GM21619 (cell line): ENCODE measurements at regions not wholly inside any gene's neighbourhood (a gene's known extent, or its start where the extent isn't known, plus 50 kb on each side); places are given as distances from the start of the nearest gene placed in this dataset.
"Not testable (repeated sequence)": the region's sequence is repeated elsewhere in the genome, so short reads cannot be mapped to it uniquely, and the experiment has no call there.

Experiments used
- ATAC-seq: cut with Tn5 transposase; IDR thresholded peaks from one replicate; pipeline ENCODE4 v1.9.1; 2021; ENCODE audit not compliant: unreplicated experiment

DNA sequence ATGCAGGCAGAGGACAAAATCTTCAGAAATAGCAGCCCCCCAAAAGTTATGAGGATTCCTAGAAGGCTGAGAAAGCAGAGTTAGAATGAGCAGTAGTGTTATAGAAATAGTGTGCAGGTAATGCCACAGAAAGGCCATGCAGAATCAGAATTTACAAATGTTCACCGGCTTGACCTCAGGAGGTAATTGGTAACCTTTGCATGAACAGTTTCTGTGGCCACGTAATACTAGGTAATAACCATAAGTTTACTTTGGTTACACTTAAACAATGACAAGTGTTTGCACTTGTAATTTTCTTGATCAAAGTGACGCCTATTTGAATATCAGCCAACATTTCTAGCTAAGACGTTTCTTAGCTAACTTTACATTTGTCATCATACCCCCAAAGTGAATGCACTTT is 393.6 kb downstream of the GPAT3 start:
- no peak for ATAC-seq

DNA sequence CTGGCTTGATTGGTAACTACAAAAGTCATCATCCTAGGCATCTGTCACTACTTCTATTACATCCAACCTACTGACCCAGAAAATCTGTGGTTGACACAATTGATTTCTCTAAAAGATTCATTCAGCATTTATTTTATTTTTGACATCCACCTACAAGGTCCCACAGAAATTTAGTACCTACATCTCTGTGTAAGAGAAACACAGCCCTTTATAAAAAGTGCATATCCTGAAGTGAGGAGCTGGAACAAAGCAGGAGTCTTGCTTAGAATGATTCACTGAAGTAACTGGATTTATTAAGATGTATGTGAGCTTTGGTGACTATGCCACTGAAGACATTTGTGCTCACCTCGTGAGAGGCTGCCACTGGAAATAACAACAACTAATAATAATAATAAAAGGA is 391.0 kb downstream of the GPAT3 start:
- no peak for ATAC-seq

DNA sequence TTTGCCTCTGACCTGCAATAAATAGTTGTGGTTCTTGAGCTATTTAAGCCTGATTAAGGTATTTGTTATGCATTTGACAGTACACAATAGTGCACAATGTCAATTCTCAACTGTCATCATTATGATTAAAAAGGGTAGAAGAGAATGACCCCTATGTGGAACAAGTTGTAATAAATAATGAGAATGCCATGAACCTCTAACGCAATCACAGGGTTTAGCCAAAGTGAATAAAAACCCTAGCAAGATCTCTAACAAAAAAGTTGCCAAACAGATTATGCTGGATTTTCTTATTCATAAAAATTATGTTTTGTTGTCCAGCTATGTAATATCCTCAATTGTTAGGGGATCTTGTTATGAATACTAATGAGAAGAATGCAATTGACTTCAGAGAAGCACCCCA is 387.4 kb downstream of the GPAT3 start:
- ATAC-seq, result no peak

DNA sequence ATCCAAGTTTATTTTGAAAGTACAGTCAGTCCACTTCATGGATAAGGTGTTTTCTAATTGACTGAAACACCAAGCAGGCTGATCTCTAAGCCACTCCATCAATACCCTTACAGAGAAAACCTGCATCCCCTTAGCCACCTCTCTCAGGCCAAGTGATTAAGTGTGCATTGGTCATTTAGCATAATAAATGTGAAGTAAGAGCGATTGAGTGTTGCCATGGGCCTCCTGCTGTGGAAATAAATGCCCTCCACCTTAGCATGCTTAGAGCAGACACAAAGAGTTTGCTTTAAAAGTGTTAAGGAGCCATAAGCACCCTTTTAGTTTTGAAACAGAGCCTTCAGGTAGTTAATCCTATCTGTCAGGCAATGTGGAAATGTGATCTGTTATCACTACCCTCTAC is 386.5 kb downstream of the GPAT3 start:
- no peak for ATAC-seq

DNA sequence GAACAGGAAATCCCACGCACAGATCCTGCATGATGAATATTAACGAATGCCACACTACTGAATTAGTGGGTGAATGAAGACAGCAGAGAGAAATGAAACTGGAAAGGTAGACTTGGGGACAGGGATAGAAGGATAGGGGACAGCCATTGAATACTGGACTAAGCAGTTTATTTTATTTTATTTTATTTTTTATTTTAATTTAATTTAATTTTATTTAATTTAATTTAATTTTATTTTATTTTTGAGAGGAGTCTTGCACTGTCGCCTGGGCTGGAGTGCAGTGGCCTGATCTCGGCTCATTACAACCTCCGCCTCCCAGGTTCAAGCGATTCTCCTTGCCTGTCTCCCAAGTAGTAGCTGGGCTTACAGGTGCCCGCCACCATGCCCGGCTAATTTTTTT is 385.2 kb downstream of the GPAT3 start:
- ATAC-seq, result no peak

DNA sequence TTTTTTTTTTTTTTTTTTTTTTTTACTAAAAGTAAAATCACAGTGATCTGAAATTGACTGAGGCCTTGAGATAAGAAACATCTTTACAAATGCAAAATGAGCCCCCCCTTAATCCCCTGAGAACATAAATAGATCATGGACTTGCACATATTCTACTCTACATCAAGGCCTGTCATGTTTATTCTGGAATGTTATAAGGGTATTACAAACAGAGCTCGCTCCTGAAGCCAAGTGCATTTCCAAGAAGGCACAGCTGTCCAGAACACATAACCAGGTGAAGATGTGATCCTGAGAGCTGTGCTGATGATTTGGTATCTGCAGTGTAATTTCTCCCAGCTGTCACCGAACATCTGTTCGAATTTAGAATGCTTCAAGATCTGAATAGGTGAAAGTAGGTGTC is 384.5 kb downstream of the GPAT3 start:
- ATAC-seq, result no peak

DNA sequence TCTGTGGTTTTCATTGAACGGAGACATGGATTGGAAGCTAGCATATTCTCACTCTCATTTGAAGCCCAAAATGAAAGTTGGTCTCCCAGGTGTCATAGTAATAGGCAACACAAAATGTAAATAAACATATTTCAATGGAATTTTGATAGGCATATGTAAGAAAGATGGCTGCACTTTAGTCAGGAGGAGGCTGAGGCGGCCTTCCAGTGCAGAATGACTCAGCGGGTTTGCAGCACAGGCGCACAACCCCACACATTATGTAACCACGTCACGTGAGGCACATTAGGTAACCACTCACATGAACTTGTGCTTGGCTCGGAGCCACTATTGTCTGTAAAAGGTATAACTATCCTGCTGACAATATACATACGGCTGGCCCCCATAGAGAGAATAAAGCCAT is 381.7 kb downstream of the GPAT3 start:
- no peak for ATAC-seq

DNA sequence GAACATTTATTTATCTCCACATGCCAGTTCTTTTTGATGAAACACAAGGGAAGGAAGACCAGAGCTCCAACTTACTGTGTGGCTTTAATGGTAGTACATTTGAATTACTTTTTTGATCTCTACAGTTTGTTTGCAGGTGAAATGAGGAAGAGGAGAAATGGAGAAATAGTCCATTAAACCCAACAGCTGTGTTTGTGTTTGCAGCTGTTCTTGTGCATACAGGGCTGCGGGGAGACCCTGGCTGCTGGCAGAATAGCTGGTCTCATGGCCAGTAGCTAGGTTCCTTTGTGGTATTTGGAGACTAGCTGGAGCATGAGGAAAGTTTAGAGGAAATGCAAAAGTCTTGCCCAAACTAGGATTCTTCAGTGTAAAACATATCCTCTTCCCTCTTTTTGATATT is 374.8 kb downstream of the GPAT3 start:
- no peak for ATAC-seq

DNA sequence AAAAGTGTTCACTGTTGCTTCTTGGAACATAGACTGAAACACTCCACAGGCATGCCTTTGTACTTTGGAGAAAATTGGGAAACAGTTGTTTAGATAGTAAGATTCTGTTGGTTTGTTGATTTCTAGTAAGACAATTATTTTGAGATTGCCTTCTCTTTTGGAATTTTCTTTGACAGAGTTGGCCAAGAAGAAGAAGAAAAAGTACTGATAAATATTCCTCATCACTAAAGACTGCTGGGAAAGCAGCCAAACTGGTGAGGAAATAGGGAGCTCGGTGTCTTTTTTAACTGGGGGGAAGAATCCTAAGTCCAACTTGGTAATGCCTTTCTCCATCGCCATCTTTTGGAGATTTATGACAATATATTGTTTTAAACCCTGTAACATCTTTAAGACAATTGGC is 370.7 kb downstream of the GPAT3 start:
- ATAC-seq, result no peak

DNA sequence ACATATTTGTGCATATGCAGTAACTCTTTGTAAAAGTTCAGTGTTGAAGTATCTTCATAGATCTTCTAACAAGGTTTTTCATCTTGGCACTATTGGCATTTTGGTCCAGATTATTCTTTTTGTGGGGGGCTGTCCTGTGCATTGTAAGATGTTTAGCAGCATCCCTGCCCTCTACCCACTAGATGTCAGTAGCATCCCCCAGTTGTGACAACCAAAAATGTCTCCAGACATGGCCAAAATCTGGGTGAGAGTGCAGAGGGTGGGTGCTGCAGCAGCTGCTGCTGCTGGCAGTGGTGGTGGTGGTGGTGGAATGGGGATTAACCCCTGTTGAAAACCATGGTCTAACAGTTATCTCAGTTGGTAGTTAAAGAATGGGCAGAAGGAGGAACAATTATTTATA is 370.0 kb downstream of the GPAT3 start:
- no peak for ATAC-seq

DNA sequence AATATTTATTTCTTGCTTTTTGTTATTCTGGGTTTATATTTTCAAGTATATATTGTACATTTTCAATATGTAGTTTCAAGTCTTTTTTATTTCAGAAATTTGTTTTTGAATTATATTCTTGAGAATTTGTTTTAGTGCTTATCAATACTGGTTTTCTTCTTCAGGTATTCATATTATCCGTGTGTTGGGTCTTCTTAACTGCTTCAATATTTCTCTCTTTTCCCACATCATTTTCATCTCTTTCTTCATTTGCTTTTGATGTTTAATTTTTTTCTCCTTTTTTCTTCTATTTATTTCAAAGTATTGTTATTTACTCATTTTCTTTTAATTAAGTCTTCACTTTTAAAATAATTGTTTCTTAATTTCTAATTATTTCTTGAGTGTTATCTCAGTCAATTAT is 367.8 kb downstream of the GPAT3 start:
- not testable (repeated sequence) for ATAC-seq

DNA sequence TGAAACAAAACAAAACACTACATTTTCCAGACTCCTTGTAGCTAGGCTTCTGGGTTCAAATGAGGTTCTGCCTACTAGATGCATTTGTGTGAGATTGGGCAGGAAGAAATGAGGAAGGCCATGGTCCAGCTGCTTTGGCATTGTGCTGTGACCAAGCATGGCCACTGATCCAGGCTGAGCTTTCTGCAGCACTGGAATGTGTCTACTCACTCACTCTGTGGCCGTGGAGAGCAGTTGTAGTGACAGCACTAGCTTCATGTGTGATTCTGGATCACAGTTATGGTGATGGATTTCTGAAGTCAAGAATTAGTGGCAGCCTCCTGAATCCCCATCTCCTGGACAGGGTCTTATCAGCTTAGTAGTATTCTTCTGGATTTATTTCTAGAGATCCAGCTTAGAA is 358.9 kb downstream of the GPAT3 start:
- no peak for ATAC-seq

DNA sequence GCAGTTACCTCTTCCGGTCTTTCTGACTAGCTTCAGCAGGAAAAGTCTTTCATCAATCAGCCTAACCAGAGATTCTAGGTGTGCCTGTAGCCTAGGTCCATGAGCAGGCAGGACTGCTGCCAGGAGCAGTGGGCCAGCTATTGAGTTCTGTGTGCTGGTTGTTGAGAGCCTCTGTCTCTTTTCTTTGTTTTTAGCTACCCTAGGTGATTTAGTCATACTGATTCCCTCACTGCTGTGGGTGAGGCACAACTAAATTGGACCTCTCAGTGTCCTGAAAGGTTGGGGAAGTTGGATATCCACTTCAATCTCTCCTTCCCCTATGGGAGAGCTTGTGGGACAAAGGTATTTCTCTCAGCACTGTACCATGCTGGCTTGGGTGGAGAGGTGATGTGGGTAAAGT is 354.9 kb downstream of the GPAT3 start:
- ATAC-seq, result no peak

DNA sequence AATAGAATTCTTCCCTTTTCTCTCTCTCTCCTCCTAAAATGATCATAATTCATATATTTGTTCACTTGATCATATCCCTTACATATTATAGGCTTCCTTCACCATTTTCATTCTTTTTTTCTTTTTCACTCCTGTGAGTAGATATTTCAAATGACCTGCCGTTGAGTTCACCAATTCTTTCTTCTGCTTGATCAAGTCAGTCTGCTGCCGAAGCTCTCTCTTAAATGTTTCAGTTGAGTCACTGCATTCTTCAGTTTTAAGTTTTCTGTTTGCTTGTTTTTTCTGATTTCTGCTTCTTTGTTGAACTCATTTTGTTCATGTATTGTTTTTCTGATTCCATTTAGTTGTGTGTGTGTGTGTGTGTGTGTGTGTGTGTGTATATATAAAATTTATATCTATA is 354.3 kb downstream of the GPAT3 start:
- ATAC-seq, result no peak

DNA sequence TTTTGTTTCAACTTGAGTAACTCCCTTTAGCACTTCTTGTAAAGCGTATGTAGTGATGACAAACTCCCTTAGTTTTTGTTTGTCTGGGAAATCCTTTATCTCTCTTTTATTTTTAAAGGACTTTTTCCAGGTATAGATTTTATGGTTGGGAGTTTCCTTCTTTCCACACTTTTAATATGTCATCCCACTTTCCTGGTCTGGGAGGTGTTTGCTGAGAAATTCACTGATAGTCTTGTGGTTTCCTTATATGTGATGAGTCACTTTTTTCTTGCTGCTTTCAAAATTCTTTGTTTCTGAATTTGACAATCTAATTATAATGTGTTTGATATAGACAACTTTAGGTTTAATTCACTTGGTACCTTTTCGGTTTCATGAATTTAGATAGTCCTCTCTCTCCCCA is 353.9 kb downstream of the GPAT3 start:
- ATAC-seq, result no peak

DNA sequence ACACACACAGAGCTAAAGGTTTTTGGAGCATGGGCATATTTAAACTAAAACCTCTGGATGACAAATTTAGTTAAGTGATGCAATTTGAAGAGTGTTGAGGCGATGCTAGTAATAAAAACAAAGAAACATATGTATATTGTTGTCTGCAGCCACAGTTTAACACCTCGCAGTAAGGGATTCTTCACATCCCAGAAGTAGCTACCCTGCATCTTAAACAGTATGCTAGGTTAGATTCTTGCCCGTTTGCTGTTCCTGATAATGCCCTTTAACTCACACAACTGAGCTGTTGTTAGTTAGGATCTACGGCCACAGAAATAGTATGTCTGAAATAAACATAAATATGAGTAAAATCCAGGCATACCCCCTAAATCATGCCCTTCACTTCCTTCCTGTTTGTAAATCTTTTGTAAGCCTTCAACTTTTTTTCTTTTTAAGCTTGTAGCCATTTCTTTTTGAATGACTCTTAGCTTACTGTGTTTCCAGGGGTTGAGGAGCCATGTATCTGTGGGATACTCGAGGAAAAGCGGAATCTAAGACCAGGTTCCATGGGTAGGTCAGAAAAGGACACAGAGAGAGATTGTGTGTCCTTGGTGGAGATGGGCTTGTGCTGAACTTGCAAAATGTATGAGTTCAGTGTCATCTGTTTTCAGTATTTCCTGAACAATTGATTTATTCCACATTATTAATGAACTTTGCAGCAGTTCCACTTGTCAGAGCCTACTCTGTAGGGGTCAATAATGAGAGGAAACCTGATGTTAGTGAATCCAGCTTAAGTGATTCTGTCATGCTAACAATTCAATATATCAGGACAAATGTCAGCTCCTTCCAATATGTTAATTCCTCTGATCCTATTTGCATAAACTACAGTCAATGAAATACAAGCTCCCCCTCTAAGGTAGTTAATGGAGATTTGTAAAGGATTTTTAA is 349.6 kb downstream of the GPAT3 start:
- no peak for ATAC-seq

DNA sequence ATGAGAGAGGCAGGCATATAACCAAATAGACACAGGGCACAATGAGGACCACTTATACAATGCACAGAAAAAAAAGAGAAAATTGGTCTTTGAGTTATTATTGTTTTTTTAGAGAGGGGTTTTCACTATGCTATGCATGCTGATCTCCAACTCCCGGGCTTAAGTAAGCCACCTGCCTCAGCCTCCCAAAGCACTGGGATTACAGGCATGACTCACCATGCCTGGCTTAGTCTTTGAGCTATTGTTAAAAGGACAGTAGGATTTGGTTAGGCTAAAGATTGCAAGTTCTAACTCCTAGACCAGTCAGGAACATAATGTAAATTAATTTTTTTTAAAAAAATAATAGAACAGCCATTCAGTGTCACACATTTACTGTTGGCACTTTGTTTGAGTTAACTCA is 340.1 kb downstream of the GPAT3 start:
- no peak for ATAC-seq

DNA sequence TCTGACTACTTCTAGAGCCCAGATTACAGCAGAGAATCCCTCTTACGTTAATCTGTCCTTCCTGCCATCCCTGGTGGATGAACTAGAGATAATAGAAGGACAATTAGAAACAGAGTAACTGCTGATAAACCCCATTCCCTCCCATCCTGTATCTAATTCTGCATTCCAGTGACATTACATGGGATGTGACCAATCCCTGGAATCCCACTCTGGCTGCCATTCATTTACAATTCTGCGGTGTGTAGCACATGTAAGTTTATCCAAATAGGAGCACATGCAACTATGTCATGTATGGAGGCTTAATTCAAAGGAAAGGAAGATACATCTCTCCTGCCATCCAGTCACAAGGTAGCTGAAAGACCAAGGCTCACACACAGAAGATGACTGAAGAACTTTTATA is 339.5 kb downstream of the GPAT3 start:
- no peak for ATAC-seq

DNA sequence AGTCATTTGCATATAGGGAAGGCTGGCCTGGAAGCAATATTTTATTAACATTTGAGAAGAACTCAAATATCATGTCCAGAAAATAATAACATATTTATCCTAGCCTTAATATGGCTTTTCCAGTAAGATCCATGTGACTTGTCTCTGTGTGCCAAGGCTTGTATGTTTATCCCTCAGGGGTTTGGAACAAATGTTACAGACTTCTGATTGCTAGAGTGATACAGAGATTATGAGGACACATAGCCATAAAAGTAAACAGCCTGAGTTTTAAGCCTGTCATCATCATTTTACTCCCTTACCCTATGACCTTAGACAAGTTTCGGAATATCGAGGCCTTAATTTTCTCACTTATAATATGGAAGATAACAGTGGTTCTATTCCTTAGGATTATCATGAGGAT is 338.1 kb downstream of the GPAT3 start:
- no peak for ATAC-seq

DNA sequence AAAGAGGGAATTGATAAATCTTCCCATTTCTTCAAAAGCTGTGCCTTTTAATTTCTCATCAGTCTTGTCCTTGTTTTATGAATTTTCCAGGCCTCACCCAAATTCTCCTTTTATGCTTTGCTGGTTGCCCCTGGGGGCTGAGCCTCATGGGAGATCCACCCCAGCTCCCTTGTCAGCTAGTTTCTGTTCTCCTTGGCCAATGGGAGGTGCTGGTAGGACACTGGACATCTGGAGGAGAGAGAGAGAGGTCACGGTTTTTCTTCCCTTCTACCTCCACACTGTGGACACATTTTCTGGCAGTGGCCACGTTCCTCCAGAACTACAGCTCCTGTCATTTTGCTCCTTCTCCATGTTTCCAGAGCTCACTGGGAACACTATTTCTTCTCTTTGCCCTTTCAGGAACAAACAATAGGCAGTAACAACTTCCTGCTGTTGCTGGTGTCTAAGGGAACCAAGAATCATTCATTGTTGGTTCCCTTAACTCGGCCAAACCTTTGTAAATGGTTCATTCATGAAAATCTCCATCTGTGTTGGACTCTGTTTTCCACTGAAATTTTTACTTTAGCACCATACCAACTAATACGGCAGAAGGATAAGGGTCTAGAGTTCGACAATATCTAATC is 334.5 kb downstream of the GPAT3 start:
- no peak for ATAC-seq

DNA sequence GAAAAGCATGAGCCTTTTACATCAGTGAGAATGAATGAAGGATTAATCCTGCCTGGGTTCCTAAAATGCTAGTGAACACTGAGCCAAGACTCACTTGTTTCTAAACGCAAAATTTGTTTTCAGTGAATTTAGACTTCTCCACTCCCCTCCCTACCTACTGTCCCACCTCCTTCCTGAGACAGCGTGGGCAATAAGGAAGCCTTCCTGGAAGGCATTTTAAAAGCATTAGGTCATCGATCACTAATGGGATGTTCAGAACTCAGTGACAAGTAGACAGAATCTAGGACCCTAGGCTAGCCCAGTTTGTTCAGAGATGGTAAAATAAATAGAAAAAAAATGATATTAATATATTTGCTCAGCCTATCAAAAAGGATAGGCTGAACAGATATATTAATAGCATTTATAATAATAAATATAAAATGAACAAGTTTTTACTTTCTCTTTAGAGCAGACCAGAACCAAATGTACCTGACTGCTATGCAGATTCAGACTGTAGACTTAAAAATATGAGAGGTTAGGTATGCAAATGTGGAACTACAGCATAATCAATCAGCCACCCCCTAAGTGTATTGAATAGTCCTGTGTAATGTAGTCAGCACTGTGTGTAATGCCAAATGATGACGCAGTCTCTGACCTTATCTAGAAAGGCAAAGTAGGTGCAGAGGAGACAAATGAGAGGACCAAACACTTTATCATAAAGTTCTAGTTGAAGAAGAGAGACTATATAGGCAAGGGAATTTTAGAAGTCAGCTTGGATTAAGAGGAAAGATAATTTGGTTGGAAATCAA is 331.1 kb downstream of the GPAT3 start:
- no peak for ATAC-seq
